ENCODE measurements at regions not wholly inside any gene's neighbourhood (a gene's known extent, or its start where the extent isn't known, plus 50 kb on each side); places are given as distances from the start of the nearest gene placed in this dataset.
A peak's percentile ranks its signal among the peaks of the same experiment; 100 is the strongest.

DNA sequence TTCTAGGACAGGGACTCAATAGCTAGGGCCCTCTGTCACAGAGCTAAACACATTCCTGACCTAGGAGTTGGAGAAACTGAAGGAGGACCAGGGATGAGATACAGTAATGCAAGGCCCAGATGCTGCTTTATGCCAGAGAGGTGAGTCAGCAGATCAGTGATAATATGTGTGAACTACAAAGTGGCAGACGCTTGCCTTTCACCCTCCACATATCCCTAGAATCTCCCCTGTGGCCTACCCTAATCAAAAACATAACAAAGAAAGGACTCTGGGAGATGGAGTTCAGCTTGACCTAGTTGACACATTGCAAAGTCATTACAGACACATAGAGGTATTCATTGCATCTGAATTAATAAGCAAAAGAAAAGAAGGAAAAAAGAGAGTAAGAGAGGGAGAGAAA is 417.6 kb upstream of the DYNLRB2 start:
- Histone ChIP-seq H3K27ac (no peak overlapping the region), H3K4me1 (peaks cover 0 to 24% (median 18%) of the 10 kb centered on the region in 4 donors), H3K36me3 (no peaks in the 10 kb centered on the region), H3K9me3 (no peaks in the 10 kb centered on the region), H3K27me3 (no peaks in the 10 kb centered on the region), H3K4me3 (no peak overlapping the region)
- TF ChIP-seq EP300 (IDR thresholded peaks at IDR 0.05): no peak
- TF ChIP-seq POLR2A (IDR thresholded peaks at IDR 0.05): no peak
- TF ChIP-seq, protein P1, sequence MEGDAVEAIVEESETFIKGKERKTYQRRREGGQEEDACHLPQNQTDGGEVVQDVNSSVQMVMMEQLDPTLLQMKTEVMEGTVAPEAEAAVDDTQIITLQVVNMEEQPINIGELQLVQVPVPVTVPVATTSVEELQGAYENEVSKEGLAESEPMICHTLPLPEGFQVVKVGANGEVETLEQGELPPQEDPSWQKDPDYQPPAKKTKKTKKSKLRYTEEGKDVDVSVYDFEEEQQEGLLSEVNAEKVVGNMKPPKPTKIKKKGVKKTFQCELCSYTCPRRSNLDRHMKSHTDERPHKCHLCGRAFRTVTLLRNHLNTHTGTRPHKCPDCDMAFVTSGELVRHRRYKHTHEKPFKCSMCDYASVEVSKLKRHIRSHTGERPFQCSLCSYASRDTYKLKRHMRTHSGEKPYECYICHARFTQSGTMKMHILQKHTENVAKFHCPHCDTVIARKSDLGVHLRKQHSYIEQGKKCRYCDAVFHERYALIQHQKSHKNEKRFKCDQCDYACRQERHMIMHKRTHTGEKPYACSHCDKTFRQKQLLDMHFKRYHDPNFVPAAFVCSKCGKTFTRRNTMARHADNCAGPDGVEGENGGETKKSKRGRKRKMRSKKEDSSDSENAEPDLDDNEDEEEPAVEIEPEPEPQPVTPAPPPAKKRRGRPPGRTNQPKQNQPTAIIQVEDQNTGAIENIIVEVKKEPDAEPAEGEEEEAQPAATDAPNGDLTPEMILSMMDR (IDR thresholded peaks at IDR 0.05): no peak
- TF ChIP-seq POLR2AphosphoS5 (IDR thresholded peaks at IDR 0.05): no peak
- intact Hi-C loops (cut with DNase I): no loop called here
- WGBS, 2 donors: 86 to 93% methylated on average over 1 of the region's 1 CpG
- DNase-seq: no peak

DNA sequence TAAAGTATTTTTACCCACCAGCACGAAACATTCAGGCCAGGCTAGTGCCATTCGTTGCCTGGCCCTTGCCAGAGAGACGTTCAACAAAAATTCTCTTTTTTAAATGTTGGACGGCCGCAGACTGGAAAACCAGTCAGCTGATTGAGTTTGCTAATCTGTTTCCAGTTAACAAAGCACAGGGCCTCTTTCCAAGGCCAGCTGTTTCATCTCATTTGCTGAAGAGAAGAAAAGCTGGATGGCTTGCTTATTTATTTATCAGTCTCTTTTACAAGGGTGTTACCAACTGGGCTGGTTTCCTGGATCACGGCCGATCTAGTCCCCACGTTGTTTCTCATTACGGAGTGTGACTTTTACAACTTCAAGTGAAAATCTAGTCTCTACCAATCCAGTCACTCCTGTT is 418.7 kb upstream of the DYNLRB2 start:
- no peak overlapping the region for H3K4me3 ChIP-seq
- peak; percentile 81 for DNase-seq
- H3K27ac ChIP-seq: peak overlapping the region in 2 of 4 donors; percentile 16 to 26
- intact Hi-C loops (cut with DNase I): no loop called here
- H3K36me3 ChIP-seq: no peaks in the 10 kb centered on the region
- TF ChIP-seq POLR2A (IDR thresholded peaks at IDR 0.05): no peak
- peak; percentile 66 to 91 (median 82) for TF ChIP-seq POLR2AphosphoS5 (IDR thresholded peaks at IDR 0.05)
- TF ChIP-seq, protein P1 (IDR thresholded peaks at IDR 0.05): no peak
- TF ChIP-seq EP300 (IDR thresholded peaks at IDR 0.05): peak in 2 of 4 donors; percentile 39 to 53
- WGBS, 2 donors: 60 to 67% methylated on average over 9 of the region's 9 CpGs
- H3K27me3 ChIP-seq: no peaks in the 10 kb centered on the region
- H3K4me1 ChIP-seq: peaks cover 0 to 24% (median 18%) of the 10 kb centered on the region in 4 donors
- no peaks in the 10 kb centered on the region for H3K9me3 ChIP-seq

DNA sequence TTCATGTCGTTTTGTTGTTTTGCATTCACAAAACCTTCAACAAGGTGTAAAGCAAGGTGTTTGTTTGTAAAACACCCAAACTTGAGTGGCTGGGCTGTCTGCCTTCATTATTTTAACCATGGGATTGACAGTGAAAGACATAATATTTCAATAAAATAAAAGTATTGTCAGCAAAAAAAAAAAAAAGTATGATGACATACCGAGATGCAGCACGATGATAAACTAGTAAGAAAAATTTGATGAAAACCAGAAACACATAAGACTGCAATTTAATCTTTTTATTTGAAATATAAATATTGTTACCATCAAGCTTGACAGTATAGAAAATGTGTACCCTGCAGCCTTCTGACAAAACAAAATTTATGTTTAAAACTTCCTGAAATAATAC is 419.3 kb upstream of the DYNLRB2 start:
- TF ChIP-seq POLR2AphosphoS5 (IDR thresholded peaks at IDR 0.05) (no peak), EP300 (IDR thresholded peaks at IDR 0.05) (no peak), POLR2A (IDR thresholded peaks at IDR 0.05) (no peak)
- TF ChIP-seq, protein P1 (IDR thresholded peaks at IDR 0.05): no peak
- Histone ChIP-seq H3K4me1 (peaks cover 0 to 24% (median 18%) of the 10 kb centered on the region in 4 donors), H3K4me3 (no peak overlapping the region), H3K9me3 (no peaks in the 10 kb centered on the region), H3K27me3 (no peaks in the 10 kb centered on the region), H3K27ac (no peak overlapping the region), H3K36me3 (no peaks in the 10 kb centered on the region)
- DNase-seq: no peak
- WGBS, 2 donors: 74 to 75% methylated on average over 3 of the region's 3 CpGs
- intact Hi-C loops (cut with DNase I): no loop called here

DNA sequence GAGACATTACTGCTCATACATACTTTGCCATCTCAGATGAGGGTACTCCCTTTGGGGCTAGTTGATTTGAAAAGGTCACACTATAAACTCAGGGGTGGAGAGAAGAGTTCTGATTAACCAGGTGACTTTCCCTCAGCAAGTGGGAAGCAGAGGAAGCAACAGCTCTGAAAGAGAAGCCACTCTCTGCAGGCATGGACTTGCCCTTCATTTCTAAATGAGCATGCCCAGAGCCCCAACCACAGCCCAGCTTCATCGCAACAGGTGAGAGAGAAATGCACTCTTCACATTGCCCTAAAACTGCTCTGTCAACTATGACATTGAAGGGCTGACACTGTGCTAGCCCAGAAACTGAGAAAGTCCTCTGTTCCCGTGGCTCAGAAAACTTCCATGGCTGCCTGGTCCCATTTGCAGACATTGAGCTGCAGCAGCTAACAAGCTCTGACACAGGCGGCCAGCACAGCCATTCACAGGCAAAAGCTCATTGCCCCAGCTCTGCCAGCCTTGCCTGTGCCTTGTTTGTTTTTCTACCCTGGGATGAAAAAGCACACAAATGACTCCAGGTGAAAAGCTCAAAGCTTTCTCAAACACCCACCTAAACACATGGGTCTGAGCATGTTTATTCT is 419.8 kb upstream of the DYNLRB2 start:
- H3K27me3 ChIP-seq: no peaks in the 10 kb centered on the region
- DNase-seq: no peak
- intact Hi-C loops (cut with DNase I): no loop called here
- H3K4me1 ChIP-seq: peaks cover 0 to 24% (median 18%) of the 10 kb centered on the region in 4 donors
- no peak overlapping the region for H3K4me3 ChIP-seq
- H3K9me3 ChIP-seq: no peaks in the 10 kb centered on the region
- H3K36me3 ChIP-seq: no peaks in the 10 kb centered on the region
- H3K27ac ChIP-seq: no peak overlapping the region
- WGBS, 2 donors: 62 to 78% methylated on average over 3 of the region's 3 CpGs
- no peak for TF ChIP-seq POLR2AphosphoS5 (IDR thresholded peaks at IDR 0.05)
- no peak for TF ChIP-seq POLR2A (IDR thresholded peaks at IDR 0.05)
- no peak for TF ChIP-seq EP300 (IDR thresholded peaks at IDR 0.05)
- TF ChIP-seq, protein P1 (IDR thresholded peaks at IDR 0.05): no peak
